ENCODE measurements at regions not wholly inside any gene's neighbourhood (a gene's known extent, or its start where the extent isn't known, plus 50 kb on each side); places are given as distances from the start of the nearest gene placed in this dataset.

GRCh38 chr17:77887464-77888241, 70.8 kb upstream of the TNRC6C start:
- DNase-seq, result no peak

DNA sequence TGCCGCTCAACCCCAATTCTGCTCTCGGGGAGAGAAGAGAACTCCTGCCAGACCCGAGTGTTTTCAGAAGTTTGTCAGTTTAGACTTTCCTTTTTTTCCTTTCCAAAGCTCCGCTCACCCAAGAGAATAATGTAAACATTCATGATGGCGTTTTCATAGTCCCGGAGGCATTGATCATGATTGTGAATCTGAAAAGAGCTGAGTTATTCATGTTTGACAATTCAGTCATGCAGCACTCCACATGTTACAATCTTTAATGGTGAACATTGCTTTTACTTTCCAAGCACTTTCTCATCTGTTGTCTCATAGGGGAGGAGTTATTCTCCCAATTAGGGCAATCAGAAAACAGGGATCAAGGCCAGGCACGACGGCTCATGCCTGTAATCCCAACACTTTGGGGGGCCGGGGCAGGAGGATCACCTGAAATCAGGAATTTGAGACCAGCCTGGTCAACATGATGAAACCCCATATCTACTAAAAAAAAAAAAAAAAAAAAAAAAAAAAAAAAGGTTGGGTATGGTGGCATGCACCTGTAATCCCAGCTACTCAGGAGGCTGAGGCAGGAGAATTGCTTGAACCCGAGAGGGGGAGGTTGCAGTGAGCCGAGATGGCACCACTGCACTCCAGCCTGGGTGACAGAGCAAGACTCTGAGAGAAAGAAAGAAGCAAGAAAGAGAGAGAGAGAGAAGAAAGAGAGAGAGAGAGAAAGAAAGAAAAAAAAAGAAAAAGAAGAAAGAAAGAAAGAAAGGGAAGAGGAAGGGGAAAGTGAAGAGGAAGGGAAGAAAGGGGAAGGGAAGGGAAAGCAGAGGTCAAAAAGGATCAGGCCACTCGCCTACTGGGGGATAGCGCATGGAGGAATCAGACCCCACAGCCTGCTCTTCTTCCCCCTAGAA, 70.0 kb upstream of the TNRC6C start:
- no peak for DNase-seq

GRCh38 chr17:77889135-77889505, 69.4 kb upstream of the TNRC6C start:
- DNase-seq, result no peak

DNA sequence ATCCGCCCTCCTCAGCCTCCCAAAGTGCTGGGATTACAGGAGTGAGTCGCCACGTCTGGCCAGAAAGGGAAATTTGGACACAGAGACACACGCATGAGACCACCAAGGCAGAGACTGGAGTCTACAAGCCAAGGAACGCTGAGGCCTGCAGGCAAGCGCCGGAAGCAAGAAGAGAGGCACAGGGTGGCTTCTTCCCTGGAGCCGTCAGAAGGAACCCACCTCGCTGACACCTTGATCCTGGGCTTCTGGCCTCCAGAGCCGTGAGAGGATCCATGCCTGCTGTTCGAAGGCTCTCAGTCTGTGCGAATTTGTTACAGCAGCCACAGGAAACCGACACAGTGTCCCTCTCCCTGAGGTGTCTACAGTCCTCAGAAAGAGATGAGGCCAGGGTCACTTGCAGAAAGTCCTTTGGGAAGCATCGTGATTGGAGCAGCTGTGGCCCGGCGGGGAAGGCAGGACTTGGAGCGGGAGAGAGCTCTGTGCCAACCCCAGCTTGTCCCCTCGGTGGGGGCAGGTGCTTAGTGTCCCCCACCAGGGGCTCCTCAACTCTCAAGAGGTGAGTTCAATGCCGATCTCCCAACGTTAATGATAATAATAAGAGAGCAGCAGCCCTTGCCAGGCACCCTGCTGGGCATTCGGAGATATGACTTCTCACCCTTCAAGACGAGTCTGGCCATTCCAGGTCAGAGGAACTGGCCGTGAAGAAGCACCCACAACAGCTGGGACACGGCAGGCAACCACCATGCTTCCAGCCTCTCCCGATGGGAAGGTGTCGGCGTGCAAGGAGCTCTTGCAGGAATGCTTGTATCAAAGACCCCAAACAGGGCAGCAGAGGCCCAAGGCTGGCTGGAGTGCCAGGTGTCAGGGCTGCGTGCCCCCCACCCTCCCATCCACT, 68.4 kb upstream of the TNRC6C start:
- DNase-seq, result no peak

- no peak for DNase-seq
Measured at GRCh38 chr17:77890771-77891170, 67.7 kb upstream of the TNRC6C start.

GRCh38 chr17:77891602-77892001, 66.9 kb upstream of the TNRC6C start:
- no peak for DNase-seq

- no peak for DNase-seq
Measured at GRCh38 chr17:77892031-77892430, 66.5 kb upstream of the TNRC6C start.

- DNase-seq, result no peak
Measured at GRCh38 chr17:77892469-77893143, 65.9 kb upstream of the TNRC6C start.

DNA sequence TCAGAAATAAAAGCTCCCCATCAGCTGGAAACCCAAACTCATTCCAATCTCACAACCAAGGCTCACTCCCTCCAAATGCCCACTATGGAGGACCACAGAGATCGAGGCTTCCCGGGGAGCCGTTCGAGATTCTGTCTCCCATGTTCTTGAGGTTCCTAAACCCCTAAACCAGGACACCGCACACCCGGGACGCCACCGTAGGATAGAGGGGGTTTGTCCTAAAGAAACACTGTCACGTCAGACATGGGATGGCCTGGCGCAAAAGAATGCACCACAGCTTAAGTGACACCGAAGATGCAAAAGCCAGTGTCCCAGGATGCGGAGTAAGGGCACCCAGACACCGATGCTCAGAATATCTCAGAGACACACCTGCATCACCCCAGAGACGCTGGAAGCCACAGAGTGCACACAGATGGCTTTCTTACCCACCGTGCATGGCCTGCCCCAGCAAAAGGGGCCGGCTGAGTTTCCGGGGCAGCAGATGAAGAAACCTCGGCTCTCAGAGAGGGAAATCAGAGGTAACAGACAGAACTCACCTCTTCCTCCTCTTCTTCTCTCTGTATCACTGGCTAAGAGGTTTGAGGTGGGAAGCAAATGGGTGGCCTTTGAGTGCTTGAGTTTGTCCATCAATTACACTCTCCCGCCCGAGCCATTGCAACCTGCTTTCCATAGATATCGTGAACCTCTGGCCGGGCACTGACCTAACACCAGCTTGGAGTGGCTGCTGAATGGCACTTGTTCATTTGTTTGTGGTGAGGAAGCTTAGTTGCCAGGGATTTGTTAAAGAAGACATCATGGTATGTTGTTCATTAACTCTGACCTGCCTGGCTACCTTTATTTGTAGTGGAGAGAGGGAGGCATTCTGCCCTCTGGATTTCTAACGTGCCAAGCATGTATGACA, 65.1 kb upstream of the TNRC6C start:
- no peak for DNase-seq

- DNase-seq, result no peak
Measured at GRCh38 chr17:77894126-77894956, 64.2 kb upstream of the TNRC6C start.

- no peak for DNase-seq
Measured at GRCh38 chr17:77897741-77898301, 60.7 kb upstream of the TNRC6C start.

- no peak for DNase-seq
Measured at GRCh38 chr17:77898521-77899434, 59.7 kb upstream of the TNRC6C start.

DNA sequence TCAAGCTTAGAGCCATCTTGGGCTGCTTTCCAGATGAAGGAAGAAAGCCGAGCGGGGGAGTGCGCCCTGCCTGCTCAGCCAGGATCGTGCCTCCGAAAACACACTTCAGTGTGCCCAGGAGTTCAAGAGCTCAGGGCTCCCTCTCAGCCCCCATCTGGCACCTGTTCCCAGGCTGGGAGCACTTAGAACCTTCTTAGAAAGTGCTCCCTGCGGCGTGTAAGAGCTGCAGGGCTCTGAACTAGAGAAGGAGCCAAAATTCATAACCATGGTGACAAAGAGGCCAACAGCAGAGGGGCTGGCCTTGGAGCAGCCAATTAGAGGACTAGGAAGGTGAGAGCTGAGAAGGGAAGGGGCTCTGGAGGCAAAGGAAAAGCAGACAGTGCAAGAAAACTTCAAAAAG, 59.0 kb upstream of the TNRC6C start:
- peak; percentile 36 for DNase-seq

DNA sequence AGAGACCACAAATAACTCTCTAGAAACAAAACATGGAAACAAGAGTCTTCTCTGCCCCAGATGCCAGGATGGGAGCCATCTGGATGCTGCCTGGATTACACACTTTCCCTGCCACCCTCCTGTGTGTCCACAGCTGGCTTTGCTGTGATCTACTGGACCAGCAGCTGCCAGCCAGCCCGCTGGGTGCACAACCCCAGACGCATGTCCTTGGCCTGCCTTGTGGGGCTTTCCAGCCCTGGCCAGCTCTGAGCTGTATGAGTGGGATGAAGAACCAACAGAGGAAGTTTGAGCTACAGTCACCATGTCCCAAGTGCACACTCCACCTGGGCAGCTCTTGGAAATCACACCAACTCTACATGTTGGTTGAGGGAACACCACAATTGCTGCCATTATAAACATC, 57.0 kb upstream of the TNRC6C start:
- DNase-seq, result no peak

- DNase-seq, result no peak
Measured at GRCh38 chr17:77905266-77905665, 53.2 kb upstream of the TNRC6C start.

DNA sequence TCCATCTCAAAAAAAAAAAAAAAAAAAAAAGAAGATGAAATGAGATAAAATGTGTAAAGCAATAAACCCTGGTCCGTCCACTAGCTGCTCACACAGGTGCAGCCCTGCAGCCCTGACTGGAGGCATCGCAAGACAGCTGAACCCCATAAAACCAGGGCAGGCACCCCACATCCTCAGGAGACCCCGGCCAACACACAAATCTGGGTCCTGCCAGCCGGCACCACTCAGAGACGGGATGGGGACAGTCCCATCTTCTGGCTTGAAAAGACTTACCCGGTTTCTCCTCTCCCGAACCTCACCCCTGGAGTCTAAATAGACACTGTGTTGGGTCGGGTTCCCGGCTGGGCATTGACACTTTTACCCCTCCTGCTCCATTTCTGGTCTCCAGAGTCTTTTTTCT, 52.7 kb upstream of the TNRC6C start:
- DNase-seq, result no peak

GRCh38 chr17:77906377-77906871, 52.1 kb upstream of the TNRC6C start:
- DNase-seq, result no peak

GRCh38 chr17:77907497-77908461, 50.7 kb upstream of the TNRC6C start:
- DNase-seq, result no peak
